ENCODE measurements at regions not wholly inside any gene's neighbourhood (a gene's known extent, or its start where the extent isn't known, plus 50 kb on each side); places are given as distances from the start of the nearest gene placed in this dataset.

DNA sequence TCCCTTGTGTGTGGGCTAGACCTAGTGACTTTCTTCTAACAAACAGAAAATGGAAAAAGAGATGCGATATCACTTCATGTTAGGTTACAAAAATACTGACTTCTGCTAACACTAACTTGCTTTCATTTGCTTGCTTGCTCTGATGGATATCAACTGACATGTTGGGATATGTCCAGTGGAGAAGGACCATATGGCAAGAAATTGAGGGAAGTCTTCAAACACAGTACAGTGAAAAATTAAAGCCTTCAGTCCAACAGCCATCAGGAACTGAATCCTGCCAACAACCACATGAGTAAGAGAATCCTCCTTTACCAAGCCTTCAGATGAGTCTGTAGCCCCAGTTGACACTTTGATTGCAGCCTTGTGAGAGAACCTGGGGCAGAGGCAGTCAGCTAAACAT, 143.9 kb downstream of the MAIP1 start:
- H3K36me3 ChIP-seq (ENCODE audit: control insufficient read depth, insufficient read depth, low read length) = no peaks in the 10 kb centered on the region
- H3K4me3 ChIP-seq (replicated peaks; ENCODE audit: low read depth, low read length) = no peak overlapping the region
- no peak for DNase-seq (ENCODE audit: extremely low read depth, insufficient read length)
- TF ChIP-seq, protein P1, sequence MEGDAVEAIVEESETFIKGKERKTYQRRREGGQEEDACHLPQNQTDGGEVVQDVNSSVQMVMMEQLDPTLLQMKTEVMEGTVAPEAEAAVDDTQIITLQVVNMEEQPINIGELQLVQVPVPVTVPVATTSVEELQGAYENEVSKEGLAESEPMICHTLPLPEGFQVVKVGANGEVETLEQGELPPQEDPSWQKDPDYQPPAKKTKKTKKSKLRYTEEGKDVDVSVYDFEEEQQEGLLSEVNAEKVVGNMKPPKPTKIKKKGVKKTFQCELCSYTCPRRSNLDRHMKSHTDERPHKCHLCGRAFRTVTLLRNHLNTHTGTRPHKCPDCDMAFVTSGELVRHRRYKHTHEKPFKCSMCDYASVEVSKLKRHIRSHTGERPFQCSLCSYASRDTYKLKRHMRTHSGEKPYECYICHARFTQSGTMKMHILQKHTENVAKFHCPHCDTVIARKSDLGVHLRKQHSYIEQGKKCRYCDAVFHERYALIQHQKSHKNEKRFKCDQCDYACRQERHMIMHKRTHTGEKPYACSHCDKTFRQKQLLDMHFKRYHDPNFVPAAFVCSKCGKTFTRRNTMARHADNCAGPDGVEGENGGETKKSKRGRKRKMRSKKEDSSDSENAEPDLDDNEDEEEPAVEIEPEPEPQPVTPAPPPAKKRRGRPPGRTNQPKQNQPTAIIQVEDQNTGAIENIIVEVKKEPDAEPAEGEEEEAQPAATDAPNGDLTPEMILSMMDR (IDR thresholded peaks at IDR 0.05; ENCODE audit: insufficient read depth, low read length, poor library complexity, severe bottlenecking) = no peak
- H3K27me3 ChIP-seq (replicated peaks; ENCODE audit: control insufficient read depth, insufficient read depth, low read length) = no peaks in the 10 kb centered on the region

DNA sequence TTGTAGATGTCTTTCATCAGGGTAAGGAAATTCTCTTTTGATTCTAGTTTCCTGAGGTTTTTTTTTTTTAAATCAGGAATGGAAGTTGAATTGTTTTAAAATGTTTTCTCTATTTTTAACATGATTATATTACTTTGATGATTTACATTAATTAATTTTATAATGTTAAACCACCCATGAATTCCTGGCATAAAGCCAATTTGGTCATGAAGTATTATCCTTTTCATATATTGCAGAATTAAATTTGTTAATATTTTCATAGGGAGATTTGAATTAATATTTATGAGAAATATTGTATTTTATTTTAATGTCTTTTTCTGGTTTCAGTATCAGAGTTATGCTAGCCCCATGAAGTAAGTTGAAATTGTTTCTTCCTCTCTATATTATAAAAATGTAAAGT, 144.6 kb downstream of the MAIP1 start:
- no peak for DNase-seq (ENCODE audit: extremely low read depth, insufficient read length)
- TF ChIP-seq, protein P1 (IDR thresholded peaks at IDR 0.05; ENCODE audit: insufficient read depth, low read length, poor library complexity, severe bottlenecking) = no peak
- no peaks in the 10 kb centered on the region for H3K27me3 ChIP-seq (replicated peaks; ENCODE audit: control insufficient read depth, insufficient read depth, low read length)
- no peaks in the 10 kb centered on the region for H3K36me3 ChIP-seq (ENCODE audit: control insufficient read depth, insufficient read depth, low read length)
- no peak overlapping the region for H3K4me3 ChIP-seq (replicated peaks; ENCODE audit: low read depth, low read length)

DNA sequence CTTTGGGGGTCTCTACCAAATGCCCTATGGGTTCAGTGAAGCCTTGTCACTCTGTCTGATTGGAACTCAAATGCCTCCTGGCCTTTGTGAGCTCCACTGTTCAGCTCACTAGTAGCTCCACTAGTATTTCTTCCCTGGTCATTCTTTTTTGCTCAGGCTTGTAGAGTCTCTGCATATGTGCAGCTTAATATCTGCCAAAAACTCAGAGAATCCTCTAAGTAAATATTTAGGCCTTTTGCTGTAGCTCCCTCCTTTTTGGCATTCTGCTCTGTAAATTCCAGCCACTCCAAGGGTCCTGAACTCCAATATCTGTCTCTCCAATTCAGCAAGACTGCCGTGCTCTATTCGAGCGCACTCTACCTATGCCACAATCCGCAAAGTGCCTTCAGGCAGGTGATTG, 146.5 kb downstream of the MAIP1 start:
- H3K36me3 ChIP-seq (ENCODE audit: control insufficient read depth, insufficient read depth, low read length) = no peaks in the 10 kb centered on the region
- no peak for DNase-seq (ENCODE audit: extremely low read depth, insufficient read length)
- H3K27me3 ChIP-seq (replicated peaks; ENCODE audit: control insufficient read depth, insufficient read depth, low read length) = no peaks in the 10 kb centered on the region
- no peak overlapping the region for H3K4me3 ChIP-seq (replicated peaks; ENCODE audit: low read depth, low read length)
- TF ChIP-seq, protein P1 (IDR thresholded peaks at IDR 0.05; ENCODE audit: insufficient read depth, low read length, poor library complexity, severe bottlenecking) = no peak

DNA sequence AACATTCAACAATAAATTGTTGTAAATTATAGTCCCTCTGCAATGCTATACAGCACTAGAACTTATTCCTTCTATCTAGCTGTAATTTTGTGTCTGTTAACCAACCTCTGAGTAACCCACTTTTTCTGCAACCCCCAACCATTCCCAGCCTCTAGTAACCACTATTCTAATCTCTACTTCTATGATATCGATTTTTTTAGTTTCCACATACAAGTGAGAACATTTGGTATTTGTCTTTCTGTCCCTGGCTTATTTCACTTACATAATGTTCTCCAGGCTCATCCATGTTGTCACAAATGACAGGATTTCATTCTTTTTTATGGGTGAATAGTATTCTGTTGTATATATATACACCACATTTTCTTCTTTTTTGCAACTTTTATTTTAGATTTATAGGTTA, 147.6 kb downstream of the MAIP1 start:
- Histone ChIP-seq H3K36me3 (ENCODE audit: control insufficient read depth, insufficient read depth, low read length) (no peaks in the 10 kb centered on the region), H3K27me3 (replicated peaks; ENCODE audit: control insufficient read depth, insufficient read depth, low read length) (no peaks in the 10 kb centered on the region), H3K4me3 (replicated peaks; ENCODE audit: low read depth, low read length) (no peak overlapping the region)
- no peak for DNase-seq (ENCODE audit: extremely low read depth, insufficient read length)
- TF ChIP-seq, protein P1 (IDR thresholded peaks at IDR 0.05; ENCODE audit: insufficient read depth, low read length, poor library complexity, severe bottlenecking) = no peak

DNA sequence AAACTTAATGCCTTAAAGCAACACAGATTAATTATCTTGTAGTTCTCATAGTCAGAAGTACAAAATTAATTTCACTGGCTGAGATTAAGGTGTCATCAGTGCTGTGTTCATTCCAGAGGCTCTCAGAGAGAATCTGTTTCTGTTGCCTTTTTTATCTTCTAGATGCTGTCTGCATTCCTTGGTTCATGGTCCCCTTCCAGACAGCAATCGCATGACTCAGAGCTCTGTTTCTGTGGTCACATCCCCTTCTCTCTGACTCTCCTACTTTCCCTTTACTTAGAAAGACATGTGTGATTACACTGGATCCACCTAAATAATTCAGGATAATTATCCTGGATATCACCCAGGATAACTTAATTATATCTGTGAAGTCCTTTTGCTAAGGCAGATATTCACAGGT, 148.6 kb downstream of the MAIP1 start:
- DNase-seq (ENCODE audit: extremely low read depth, insufficient read length) = no peak
- TF ChIP-seq, protein P1 (IDR thresholded peaks at IDR 0.05; ENCODE audit: insufficient read depth, low read length, poor library complexity, severe bottlenecking) = no peak

DNA sequence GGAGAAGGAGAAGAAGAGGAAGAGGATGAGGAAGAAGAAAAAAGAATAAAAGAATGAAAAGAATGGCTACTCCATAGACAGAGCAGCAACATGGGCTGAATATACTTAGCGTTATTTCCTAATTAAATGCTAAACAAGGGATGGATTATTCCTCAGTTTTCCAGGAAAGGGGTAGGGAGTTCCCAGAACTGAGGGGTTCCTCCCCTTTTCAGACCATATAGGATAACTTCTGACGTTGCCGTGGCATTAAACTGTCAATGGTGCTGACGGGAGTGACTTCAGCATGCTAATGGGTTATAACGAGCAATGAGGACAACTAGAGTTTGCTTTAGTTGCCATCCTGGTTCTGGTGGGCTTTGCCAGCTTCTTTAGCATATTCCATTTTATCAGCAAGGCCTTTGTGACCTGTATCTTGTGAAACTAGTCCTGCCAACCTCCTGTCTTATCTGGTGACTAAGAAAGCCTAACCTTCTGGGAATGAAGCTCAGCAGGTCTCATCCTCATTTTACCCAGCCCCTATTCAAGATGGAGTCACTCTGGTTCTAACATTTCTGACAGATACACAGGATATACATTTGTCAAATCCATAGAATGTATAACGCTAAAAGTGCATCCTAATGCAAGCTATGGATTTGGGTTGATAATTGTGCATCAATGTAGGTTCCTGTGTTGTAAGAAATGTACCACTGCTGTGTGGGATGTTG, 152.3 kb downstream of the MAIP1 start:
- Histone ChIP-seq H3K4me3 (replicated peaks; ENCODE audit: low read depth, low read length) (no peak overlapping the region), H3K27me3 (replicated peaks; ENCODE audit: control insufficient read depth, insufficient read depth, low read length) (no peaks in the 10 kb centered on the region), H3K36me3 (ENCODE audit: control insufficient read depth, insufficient read depth, low read length) (no peaks in the 10 kb centered on the region)
- no peak for DNase-seq (ENCODE audit: extremely low read depth, insufficient read length)
- TF ChIP-seq, protein P1 (IDR thresholded peaks at IDR 0.05; ENCODE audit: insufficient read depth, low read length, poor library complexity, severe bottlenecking) = no peak

More for the DNA sequence above, 148.6 kb downstream of the MAIP1 start:
- no peak overlapping the region for H3K4me3 ChIP-seq (replicated peaks; ENCODE audit: low read depth, low read length)
- no peaks in the 10 kb centered on the region for H3K36me3 ChIP-seq (ENCODE audit: control insufficient read depth, insufficient read depth, low read length)
- no peaks in the 10 kb centered on the region for H3K27me3 ChIP-seq (replicated peaks; ENCODE audit: control insufficient read depth, insufficient read depth, low read length)

All from GM06990 (cell line).